SK-N-SH (cell line): ENCODE measurements at regions not wholly inside any gene's neighbourhood (a gene's known extent, or its start where the extent isn't known, plus 50 kb on each side); places are given as distances from the start of the nearest gene placed in this dataset.

Source experiments
- CTCF ChIA-PET: fragments of 300-600, 350-600 bp; formaldehyde crosslinking; extraction: SDS; loops from one replicate; lab custom pipeline; 2021; lab: Yijun Ruan, JAX
- POLR2A ChIA-PET: fragments of 350-600 bp; sonication (Branson Sonifier 250); formaldehyde crosslinking; extraction: SDS; loops from one replicate; lab custom pipeline; 2020; ENCODE audit warnings: antibody characterized with exemption, inconsistent platforms; lab: Yijun Ruan, JAX
- DNase-seq: peaks from one replicate; pipeline ENCODE4 v3.0.0; 2012
- H2AFZ ChIP-seq: fragments of 200-600 bp; sonication (generic); 2 replicates; pipeline ENCODE4 v1.8.1; 2016; ENCODE audit warnings: antibody characterized with exemption, mild to moderate bottlenecking, low read depth
- H3F3A ChIP-seq: fragments of 200-600 bp; sonication (generic); replicated peaks from 2 replicates; pipeline ENCODE3; 2016; ENCODE audit warnings: antibody characterized with exemption, mild to moderate bottlenecking; ENCODE audit not compliant: insufficient read depth
- H3K27ac ChIP-seq, 2 experiments: fragments of 200-500 bp in 1 of 2; fragments of 200-600 bp in 1 of 2; sonication (Bioruptor generic) in 1 of 2; sonication (generic), shearing (Covaris generic) in 1 of 2; 2 replicates each; pipeline versions ENCODE4 v1.5.1 to v1.6.1; 2014 to 2016; ENCODE audit warnings: low read depth in 2 of 2, inconsistent platforms in 1 of 2, low read length in 1 of 2, mild to moderate bottlenecking in 1 of 2, mixed read lengths in 1 of 2
- H3K27me3 ChIP-seq: fragments of 200-600 bp; sonication (generic), shearing (Covaris generic); 2 replicates; pipeline ENCODE4 v1.6.1; 2016; ENCODE audit warnings: mixed run types; ENCODE audit not compliant: insufficient read depth
- H3K36me3 ChIP-seq, 2 experiments: fragments of 200-500 bp in 1 of 2; fragments of 200-600 bp in 1 of 2; sonication (Bioruptor generic) in 1 of 2; sonication (generic) in 1 of 2; replicated peaks in 1 of 2; 2 replicates each; pipeline versions ENCODE3 to v1.5.1; 2014 to 2016; ENCODE audit warnings: low read length in 1 of 2, mild to moderate bottlenecking in 1 of 2; ENCODE audit not compliant: insufficient read depth in 2 of 2, control insufficient read depth in 1 of 2
- H3K4me1 ChIP-seq, 2 experiments: fragments of 200-500 bp in 1 of 2; fragments of 200-600 bp in 1 of 2; sonication (Bioruptor generic) in 1 of 2; sonication (generic), shearing (Covaris generic) in 1 of 2; 2 replicates each; pipeline versions ENCODE4 v1.5.1 to v1.6.1; 2014 to 2016; ENCODE audit warnings: low read depth in 1 of 2, low read length in 1 of 2, mixed run types in 1 of 2; ENCODE audit not compliant: insufficient read depth in 2 of 2, control insufficient read depth in 1 of 2
- H3K4me2 ChIP-seq: fragments of 200-600 bp; sonication (generic), shearing (Covaris generic); 2 replicates; pipeline ENCODE4 v1.6.1; 2017; ENCODE audit warnings: mixed run types
- H3K4me3 ChIP-seq, 2 experiments: fragments of 200-500 bp in 1 of 2; fragments of 200-600 bp in 1 of 2; sonication (Bioruptor generic) in 1 of 2; sonication (generic), shearing (Covaris generic) in 1 of 2; 2 replicates each; pipeline versions ENCODE4 v1.5.1 to v1.8.1; 2014 to 2016; ENCODE audit warnings: low read depth in 2 of 2, inconsistent platforms in 1 of 2, low read length in 1 of 2, mild to moderate bottlenecking in 1 of 2, mixed read lengths in 1 of 2, moderate library complexity in 1 of 2
- H3K79me2 ChIP-seq: fragments of 200-600 bp; sonication (generic); 2 replicates; pipeline ENCODE4 v1.8.1; 2017; ENCODE audit warnings: mild to moderate bottlenecking; ENCODE audit not compliant: insufficient read depth
- H3K9ac ChIP-seq: fragments of 200-600 bp; sonication (generic); 2 replicates; pipeline ENCODE4 v1.6.1; 2017; ENCODE audit warnings: mixed run types
- H3K9me2 ChIP-seq: fragments of 200-600 bp; sonication (generic); 2 replicates; pipeline ENCODE4 v1.6.1; 2017; ENCODE audit warnings: mixed run types
- H3K9me3 ChIP-seq: fragments of 200-600 bp; sonication (generic); 2 replicates; pipeline ENCODE4 v1.6.1; 2017; ENCODE audit warnings: mixed run types, mild to moderate bottlenecking, moderate library complexity
- H4K20me1 ChIP-seq: fragments of 200-600 bp; sonication (generic); 2 replicates; pipeline ENCODE4 v1.6.1; 2017; ENCODE audit warnings: mild to moderate bottlenecking, mixed run types; ENCODE audit not compliant: insufficient read depth
- ELF1 ChIP-seq: IDR thresholded peaks from 2 replicates; pipeline ENCODE4 v1.4.0; 2012
- EP300 ChIP-seq, 2 experiments: IDR thresholded peaks; 2 replicates each; pipeline versions ENCODE4 v1.4.0 to v1.6.1; 2012; ENCODE audit warnings: borderline replicate concordance in 1 of 2, low read depth in 1 of 2, low read length in 1 of 2
- GABPA ChIP-seq: IDR thresholded peaks from 2 replicates; pipeline ENCODE4 v1.4.0; 2012; ENCODE audit warnings: low read depth, mild to moderate bottlenecking
- JUND ChIP-seq: IDR thresholded peaks from 2 replicates; pipeline ENCODE4 v1.4.0; 2012
- MXI1 ChIP-seq: IDR thresholded peaks from 2 replicates; pipeline ENCODE4 v1.6.1; 2012; ENCODE audit warnings: mild to moderate bottlenecking, low read depth, low read length, improper control_type of control experiment
- NRF1 ChIP-seq: IDR thresholded peaks from 2 replicates; pipeline ENCODE4 v1.6.1; 2012; ENCODE audit warnings: low read depth, mild to moderate bottlenecking, low read length
- POLR2AphosphoS5 ChIP-seq: IDR thresholded peaks from 2 replicates; pipeline ENCODE4 v1.6.1; 2012; ENCODE audit warnings: low read depth, low read length
- RFX5 ChIP-seq: IDR thresholded peaks from 2 replicates; pipeline ENCODE4 v1.6.1; 2012; ENCODE audit warnings: mild to moderate bottlenecking, improper control_type of control experiment, low read length
- SMC3 ChIP-seq: IDR thresholded peaks from 2 replicates; pipeline ENCODE4 v1.6.1; 2012; ENCODE audit warnings: low read depth, low read length, improper control_type of control experiment
- TAF1 ChIP-seq: IDR thresholded peaks from 2 replicates; pipeline ENCODE4 v1.6.1; 2012; ENCODE audit warnings: low read depth, mild to moderate bottlenecking, low read length, moderate library complexity, borderline replicate concordance
- TEAD4 ChIP-seq: IDR thresholded peaks from 2 replicates; pipeline ENCODE4 v1.4.0; 2012; ENCODE audit warnings: mild to moderate bottlenecking, borderline replicate concordance; ENCODE audit not compliant: insufficient read depth
- USF2 ChIP-seq: fragments of 150-350 bp; IDR thresholded peaks from 2 replicates; pipeline ENCODE4 v1.6.1; 2017; ENCODE audit warnings: antibody characterized with exemption, low read length, low read depth, borderline replicate concordance
- ZBTB33 ChIP-seq: IDR thresholded peaks from 2 replicates; pipeline ENCODE4 v1.4.0; 2012; ENCODE audit warnings: low read depth, borderline replicate concordance
- WGBS: methylation state at CpG from one replicate; pipeline ENCODE4 v1.1.6; 2017; ENCODE audit warnings: low lambda C conversion rate; 5-methylcytosine and 5-hydroxymethylcytosine counted together

- H4K20me1 ChIP-seq = no peaks in the 10 kb centered on the region
- H2AFZ ChIP-seq = no peak overlapping the region
- H3K27me3 ChIP-seq = no peaks in the 10 kb centered on the region
- no peaks in the 10 kb centered on the region for H3K9me3 ChIP-seq
- no peaks in the 10 kb centered on the region for H3K36me3 ChIP-seq
- no peak overlapping the region for H3K4me3 ChIP-seq
- H3K79me2 ChIP-seq = no peaks in the 10 kb centered on the region
- ChIA-PET CTCF (interaction anchor here (1.3 to 1.5 kb wide), 3 partner anchors 54 to 64 kb away, joined by 3 to 4 read pairs (median 3); no protein-coding TSS in a partner anchor), POLR2A (no interaction called here)
- H3K9me2 ChIP-seq = no peaks in the 10 kb centered on the region
- no peak for DNase-seq
- no peak overlapping the region for H3K27ac ChIP-seq
- no peak overlapping the region for H3K4me2 ChIP-seq
- no peaks in the 10 kb centered on the region for H3F3A ChIP-seq
- TF ChIP-seq ZBTB33 = no peak
- TF ChIP-seq RFX5 = no peak
- TF ChIP-seq, all 33 proteins: peak for 0
- Histone ChIP-seq H3K4me1 (peaks cover 0 to 7% of the 10 kb centered on the region in 2 experiments; a peak in 1 of 4 replicates), H3K9ac (no peak overlapping the region)
- 25% methylated on average over 4 of the region's 4 CpGs for WGBS
Measured at GRCh38 chr7:25790963-25791362, 361.0 kb upstream of the NFE2L3 start.

- CTCF ChIA-PET = interaction anchor here (1.4 kb wide), 1 partner anchor 18 kb away, joined by 4 read pairs; no protein-coding TSS in a partner anchor
- DNase-seq = no peak
Measured at GRCh38 chr7:25792586-25792985, 359.4 kb upstream of the NFE2L3 start.

More at GRCh38 chr7:25792586-25792985, 359.4 kb upstream of the NFE2L3 start:
- H3F3A ChIP-seq = no peaks in the 10 kb centered on the region
- no peak overlapping the region for H3K4me3 ChIP-seq
- H2AFZ ChIP-seq = no peak overlapping the region
- H3K36me3 ChIP-seq = no peaks in the 10 kb centered on the region
- H4K20me1 ChIP-seq = no peaks in the 10 kb centered on the region
- POLR2A ChIA-PET = no interaction called here
- H3K79me2 ChIP-seq = no peaks in the 10 kb centered on the region
- H3K27ac ChIP-seq = no peak overlapping the region
- H3K4me2 ChIP-seq = no peak overlapping the region
- H3K9ac ChIP-seq = no peak overlapping the region
- 46% methylated on average over 8 of the region's 8 CpGs for WGBS
- H3K27me3 ChIP-seq = no peaks in the 10 kb centered on the region
- TF ChIP-seq NRF1 (no peak), ELF1 (no peak), GABPA (no peak), JUND (no peak), POLR2AphosphoS5 (no peak), MXI1 (no peak), TEAD4 (no peak), EP300 (IDR thresholded peaks at IDR 0.05; ENCODE audit: borderline replicate concordance in 1 of 2, low read depth in 1 of 2, low read length in 1 of 2) (no peak), TAF1 (no peak), USF2 (no peak), SMC3 (no peak)
- TF ChIP-seq, all 33 proteins: peak for 0
- no peaks in the 10 kb centered on the region for H3K9me3 ChIP-seq
- H3K4me1 ChIP-seq = peaks cover 0 to 7% of the 10 kb centered on the region in 2 experiments; a peak in 1 of 4 replicates
- no peaks in the 10 kb centered on the region for H3K9me2 ChIP-seq
